ENCODE measurements at regions not wholly inside any gene's neighbourhood (a gene's known extent, or its start where the extent isn't known, plus 50 kb on each side); places are given as distances from the start of the nearest gene placed in this dataset.

GRCh38 chr18:25962919-25963318 is 127.5 kb downstream of the SS18 start:
- no peak for DNase-seq (ENCODE audit: low read depth in 1 of 2, low spot score in 1 of 2)
- TF ChIP-seq JUND (IDR thresholded peaks at IDR 0.05; ENCODE audit: low read depth) = no peak
- in situ Hi-C loops (cut with HindIII; ENCODE audit: low pct_unique_long_range_greater_than_20kb, low sequenced_read_pairs) = no loop called here

GRCh38 chr18:25962176-25962575 is 128.2 kb downstream of the SS18 start:
- in situ Hi-C loops (cut with HindIII; ENCODE audit: low pct_unique_long_range_greater_than_20kb, low sequenced_read_pairs) = no loop called here
- DNase-seq (ENCODE audit: low read depth in 1 of 2, low spot score in 1 of 2) = no peak
- TF ChIP-seq JUND (IDR thresholded peaks at IDR 0.05; ENCODE audit: low read depth) = no peak

GRCh38 chr18:25957017-25957416 is 133.4 kb downstream of the SS18 start:
- no peak for TF ChIP-seq JUND (IDR thresholded peaks at IDR 0.05; ENCODE audit: low read depth)
- in situ Hi-C loops (cut with HindIII; ENCODE audit: low pct_unique_long_range_greater_than_20kb, low sequenced_read_pairs) = no loop called here
- no peak for DNase-seq (ENCODE audit: low read depth in 1 of 2, low spot score in 1 of 2)

- DNase-seq (ENCODE audit: low read depth in 1 of 2, low spot score in 1 of 2) = peak in 1 of 2 experiments; percentile 72
- no peak for TF ChIP-seq JUND (IDR thresholded peaks at IDR 0.05; ENCODE audit: low read depth)
- in situ Hi-C loops (cut with HindIII; ENCODE audit: low pct_unique_long_range_greater_than_20kb, low sequenced_read_pairs) = no loop called here
Measured at GRCh38 chr18:25953111-25953510, 137.3 kb downstream of the SS18 start.

- in situ Hi-C loops (cut with HindIII; ENCODE audit: low pct_unique_long_range_greater_than_20kb, low sequenced_read_pairs) = no loop called here
- DNase-seq (ENCODE audit: low read depth in 1 of 2, low spot score in 1 of 2) = no peak
- no peak for TF ChIP-seq JUND (IDR thresholded peaks at IDR 0.05; ENCODE audit: low read depth)
Measured at GRCh38 chr18:25950321-25950720, 140.1 kb downstream of the SS18 start.

- in situ Hi-C loops (cut with HindIII; ENCODE audit: low pct_unique_long_range_greater_than_20kb, low sequenced_read_pairs) = no loop called here
- DNase-seq (ENCODE audit: low read depth in 1 of 2, low spot score in 1 of 2) = no peak
- TF ChIP-seq JUND (IDR thresholded peaks at IDR 0.05; ENCODE audit: low read depth) = no peak
Measured at GRCh38 chr18:25946540-25946939, 143.9 kb downstream of the SS18 start.

- in situ Hi-C loops (cut with HindIII; ENCODE audit: low pct_unique_long_range_greater_than_20kb, low sequenced_read_pairs) = no loop called here
- DNase-seq (ENCODE audit: low read depth in 1 of 2, low spot score in 1 of 2) = no peak
- no peak for TF ChIP-seq JUND (IDR thresholded peaks at IDR 0.05; ENCODE audit: low read depth)
Measured at GRCh38 chr18:25935356-25935755, 155.1 kb downstream of the SS18 start.

GRCh38 chr18:25931126-25931525 is 159.3 kb downstream of the SS18 start:
- TF ChIP-seq JUND (IDR thresholded peaks at IDR 0.05; ENCODE audit: low read depth) = no peak
- DNase-seq (ENCODE audit: low read depth in 1 of 2, low spot score in 1 of 2) = no peak
- in situ Hi-C loops (cut with HindIII; ENCODE audit: low pct_unique_long_range_greater_than_20kb, low sequenced_read_pairs) = no loop called here

GRCh38 chr18:25929787-25930186 is 160.6 kb downstream of the SS18 start:
- TF ChIP-seq JUND (IDR thresholded peaks at IDR 0.05; ENCODE audit: low read depth) = no peak
- in situ Hi-C loops (cut with HindIII; ENCODE audit: low pct_unique_long_range_greater_than_20kb, low sequenced_read_pairs) = no loop called here
- no peak for DNase-seq (ENCODE audit: low read depth in 1 of 2, low spot score in 1 of 2)

GRCh38 chr18:25927830-25928229 is 162.6 kb downstream of the SS18 start:
- no peak for DNase-seq (ENCODE audit: low read depth in 1 of 2, low spot score in 1 of 2)
- in situ Hi-C loops (cut with HindIII; ENCODE audit: low pct_unique_long_range_greater_than_20kb, low sequenced_read_pairs) = no loop called here
- TF ChIP-seq JUND (IDR thresholded peaks at IDR 0.05; ENCODE audit: low read depth) = no peak

- in situ Hi-C loops (cut with HindIII; ENCODE audit: low pct_unique_long_range_greater_than_20kb, low sequenced_read_pairs) = no loop called here
- no peak for TF ChIP-seq JUND (IDR thresholded peaks at IDR 0.05; ENCODE audit: low read depth)
Measured at GRCh38 chr18:25923193-25923592, 167.2 kb downstream of the SS18 start.

GRCh38 chr18:25921677-25922421 is 168.6 kb downstream of the SS18 start:
- in situ Hi-C loops (cut with HindIII; ENCODE audit: low pct_unique_long_range_greater_than_20kb, low sequenced_read_pairs) = no loop called here
- no peak for TF ChIP-seq JUND (IDR thresholded peaks at IDR 0.05; ENCODE audit: low read depth)
- peak; percentile 20 to 79 for DNase-seq (ENCODE audit: low read depth in 1 of 2, low spot score in 1 of 2)

More at GRCh38 chr18:25923193-25923592, 167.2 kb downstream of the SS18 start:
- DNase-seq (ENCODE audit: low read depth in 1 of 2, low spot score in 1 of 2) = no peak

GRCh38 chr18:25915907-25916306 is 174.5 kb downstream of the SS18 start:
- in situ Hi-C loops (cut with HindIII; ENCODE audit: low pct_unique_long_range_greater_than_20kb, low sequenced_read_pairs) = no loop called here
- DNase-seq (ENCODE audit: low read depth in 1 of 2, low spot score in 1 of 2) = no peak
- TF ChIP-seq JUND (IDR thresholded peaks at IDR 0.05; ENCODE audit: low read depth) = no peak

GRCh38 chr18:25898965-25899364 is 191.4 kb downstream of the SS18 start:
- no peak for DNase-seq (ENCODE audit: low read depth in 1 of 2, low spot score in 1 of 2)
- no peak for TF ChIP-seq JUND (IDR thresholded peaks at IDR 0.05; ENCODE audit: low read depth)
- in situ Hi-C loops (cut with HindIII; ENCODE audit: low pct_unique_long_range_greater_than_20kb, low sequenced_read_pairs) = no loop called here

Measured in T47D (cell line).